Rectal smooth muscle tissue (tissue), 1 donor: ENCODE measurements at regions not wholly inside any gene's neighbourhood (a gene's known extent, or its start where the extent isn't known, plus 50 kb on each side); places are given as distances from the start of the nearest gene placed in this dataset.
A peak's percentile ranks its signal among the peaks of the same experiment; 100 is the strongest.

Source experiments
- H3K27ac ChIP-seq: one replicate; pipeline ENCODE4 v1.7.0; 2013; ENCODE audit warnings: low read depth, low read length, inconsistent platforms
- H3K27me3 ChIP-seq: one replicate; pipeline ENCODE4 v1.7.0; 2013; ENCODE audit warnings: low read length; ENCODE audit not compliant: control insufficient read depth, insufficient read depth
- H3K36me3 ChIP-seq: one replicate; pipeline ENCODE4 v1.7.0; 2013; ENCODE audit warnings: low read length; ENCODE audit not compliant: control insufficient read depth, insufficient read depth
- H3K4me1 ChIP-seq: one replicate; pipeline ENCODE4 v1.7.0; 2013; ENCODE audit warnings: low read length; ENCODE audit not compliant: control insufficient read depth, insufficient read depth
- H3K4me3 ChIP-seq: one replicate; pipeline ENCODE4 v1.7.0; 2013; ENCODE audit warnings: low read length
- H3K9ac ChIP-seq: one replicate; pipeline ENCODE4 v1.7.0; 2013; ENCODE audit warnings: low read length

DNA sequence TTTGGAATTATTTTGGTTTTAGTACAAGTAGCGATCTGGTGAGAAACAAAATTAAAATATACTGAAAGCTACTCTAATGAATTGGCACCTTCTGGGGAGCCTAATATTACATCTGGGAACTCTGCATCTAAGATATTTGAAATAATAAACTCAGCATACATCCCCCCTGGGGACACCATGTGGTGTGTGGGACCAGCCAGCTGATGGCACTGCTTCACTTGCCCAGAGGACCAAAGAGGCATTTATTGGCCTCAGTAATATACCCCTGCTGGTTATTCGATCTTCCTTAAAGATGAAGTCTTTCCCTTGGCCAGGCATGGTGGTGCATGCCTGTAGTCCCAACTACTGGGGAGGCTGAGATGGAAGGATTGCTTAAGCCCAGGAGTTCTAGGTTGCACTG lies 195.1 kb upstream of the AUTS2 start:
- Histone ChIP-seq H3K4me3 (no peak overlapping the region), H3K4me1 (no peaks in the 10 kb centered on the region), H3K36me3 (no peaks in the 10 kb centered on the region), H3K27me3 (no peaks in the 10 kb centered on the region), H3K27ac (no peak overlapping the region), H3K9ac (no peak overlapping the region)

DNA sequence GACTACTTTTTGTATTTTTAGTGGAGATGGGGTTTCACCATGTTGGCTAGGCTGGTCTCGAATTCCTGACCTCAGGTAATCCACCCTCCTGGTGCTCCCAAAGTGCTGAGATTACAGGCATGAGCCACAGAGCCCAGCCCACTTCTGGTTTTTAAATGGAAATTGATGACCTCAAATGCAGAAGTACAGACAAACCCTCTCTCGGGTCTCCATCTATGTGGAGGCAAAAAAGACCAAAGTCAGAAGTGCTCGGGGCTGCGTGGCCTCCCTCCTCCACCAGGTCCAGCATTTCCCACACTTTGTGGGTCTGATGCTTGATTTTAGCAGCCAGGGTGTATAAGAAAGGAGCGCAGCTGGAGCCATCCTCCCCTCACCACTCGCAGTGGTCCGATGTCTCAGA lies 187.3 kb upstream of the AUTS2 start:
- Histone ChIP-seq H3K36me3 (no peaks in the 10 kb centered on the region), H3K27me3 (no peaks in the 10 kb centered on the region)

DNA sequence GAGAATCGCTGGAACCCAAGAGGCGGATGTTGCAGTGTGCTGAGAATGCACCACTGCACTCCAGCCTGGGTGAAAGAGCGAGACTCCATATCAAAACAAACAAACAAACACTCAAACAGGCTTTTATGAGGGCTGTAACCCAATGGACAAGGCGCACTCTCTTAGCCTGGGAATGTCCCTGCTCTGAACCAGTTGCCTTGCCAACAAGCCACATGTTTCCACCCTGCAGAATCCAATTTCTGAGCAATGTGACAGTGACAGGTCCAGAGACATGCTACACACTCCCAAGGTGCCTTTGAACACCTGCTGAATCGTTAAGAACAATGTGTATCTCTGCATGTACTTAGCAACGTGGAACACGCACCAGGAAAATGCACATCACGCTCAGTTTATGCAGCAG lies 186.8 kb upstream of the AUTS2 start:
- Histone ChIP-seq H3K9ac (no peak overlapping the region), H3K4me1 (no peaks in the 10 kb centered on the region), H3K27ac (no peak overlapping the region), H3K4me3 (no peak overlapping the region), H3K27me3 (no peaks in the 10 kb centered on the region), H3K36me3 (no peaks in the 10 kb centered on the region)

More for the DNA sequence above, 187.3 kb upstream of the AUTS2 start:
- H3K9ac ChIP-seq, result no peak overlapping the region
- no peaks in the 10 kb centered on the region for H3K4me1 ChIP-seq
- no peak overlapping the region for H3K4me3 ChIP-seq
- no peak overlapping the region for H3K27ac ChIP-seq

DNA sequence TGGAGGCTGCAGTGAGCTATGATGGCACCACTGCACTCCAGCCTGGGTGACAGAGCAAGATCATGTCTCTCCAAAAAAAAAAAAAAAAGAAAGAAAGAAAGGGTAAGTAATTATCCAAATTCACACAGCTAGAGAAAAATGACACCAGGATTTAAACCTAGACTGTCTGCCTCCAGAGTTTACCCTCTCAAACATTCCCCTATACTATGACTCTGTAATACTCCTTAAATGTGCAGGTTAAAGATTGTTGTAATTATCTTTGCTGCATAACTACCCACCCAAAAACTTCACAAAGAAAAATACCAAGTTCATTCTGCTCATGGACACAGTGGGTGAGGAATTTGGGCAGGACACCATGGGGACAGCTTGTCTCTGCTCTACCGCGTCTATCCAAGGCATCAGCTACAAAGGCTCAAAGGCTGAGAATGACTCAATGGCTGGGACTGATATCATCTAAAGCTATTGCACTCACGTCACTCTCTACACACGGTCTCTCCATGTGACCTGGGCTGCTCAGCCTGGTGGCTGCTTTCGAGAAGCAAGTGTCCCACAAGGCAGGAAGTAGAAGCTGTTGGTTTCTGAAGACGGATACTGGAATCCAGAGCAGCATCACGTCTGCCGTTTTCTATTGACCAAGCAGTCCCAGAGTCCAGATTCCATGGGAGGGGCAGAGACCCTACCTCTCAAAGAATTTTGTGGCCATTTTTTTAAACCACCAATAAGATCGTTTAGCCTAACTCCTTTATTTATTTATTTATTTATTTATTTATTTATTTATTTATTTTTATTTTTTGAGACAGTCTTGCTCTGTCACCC lies 185.7 kb upstream of the AUTS2 start:
- Histone ChIP-seq H3K36me3 (no peaks in the 10 kb centered on the region), H3K4me3 (no peak overlapping the region), H3K4me1 (no peaks in the 10 kb centered on the region), H3K27me3 (no peaks in the 10 kb centered on the region), H3K9ac (no peak overlapping the region), H3K27ac (no peak overlapping the region)

DNA sequence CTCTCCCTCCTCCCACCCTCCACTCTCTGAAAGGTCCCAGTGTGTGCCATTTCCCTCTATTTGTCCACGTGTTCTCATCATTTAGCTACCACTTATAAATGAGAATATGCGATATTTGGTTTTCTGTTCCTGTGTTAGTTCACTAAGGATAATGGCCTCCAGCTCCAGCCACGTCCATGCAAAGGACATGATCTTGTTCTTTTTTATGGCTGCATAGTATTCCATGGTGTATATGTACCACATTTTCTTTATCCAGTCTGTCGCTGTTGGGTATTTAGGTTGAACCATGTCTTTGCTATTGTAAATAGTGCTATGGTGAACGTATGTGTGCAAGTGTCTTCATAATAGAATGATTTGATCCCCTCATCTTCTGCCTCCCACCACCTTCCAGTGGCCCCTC lies 183.7 kb upstream of the AUTS2 start:
- Histone ChIP-seq H3K4me3 (no peak overlapping the region), H3K36me3 (no peaks in the 10 kb centered on the region), H3K9ac (no peak overlapping the region), H3K27ac (no peak overlapping the region), H3K27me3 (no peaks in the 10 kb centered on the region), H3K4me1 (no peaks in the 10 kb centered on the region)

DNA sequence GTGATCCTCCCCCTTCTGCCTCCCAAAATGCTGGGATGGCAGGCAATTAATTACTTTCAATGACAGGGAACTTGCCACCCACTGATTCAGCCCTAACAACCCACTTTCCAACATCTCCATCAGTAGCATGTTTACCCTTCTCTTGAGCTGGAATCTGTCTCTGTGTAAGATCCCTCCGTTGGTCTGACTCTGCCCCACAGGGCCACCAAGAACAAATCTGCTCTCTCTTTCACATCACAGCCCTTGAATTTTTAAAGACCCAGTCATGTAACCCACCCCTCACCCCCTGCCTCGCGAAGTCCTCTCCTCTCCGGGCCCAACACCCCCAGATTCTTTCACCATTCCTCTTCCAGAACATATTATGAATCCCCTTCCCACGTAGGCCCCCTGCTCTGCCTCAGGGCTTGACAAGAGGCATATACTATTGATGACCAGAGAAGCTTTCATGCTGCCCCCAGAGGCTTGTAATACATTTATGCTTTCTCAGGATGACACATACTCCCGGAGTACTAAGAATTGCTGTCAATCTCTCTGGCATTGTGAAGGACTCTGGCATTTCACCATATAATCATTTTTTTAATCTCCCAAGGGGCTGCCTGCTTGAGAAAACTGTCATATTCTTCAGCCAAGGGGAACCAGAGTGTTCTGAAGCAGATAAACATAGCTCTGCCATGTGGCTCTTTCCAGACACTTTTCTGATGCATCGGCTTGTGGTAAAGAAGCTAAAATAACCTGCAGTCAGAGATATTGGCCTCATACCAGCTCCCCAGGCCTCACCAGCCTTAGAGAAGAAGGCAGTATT lies 179.2 kb upstream of the AUTS2 start:
- H3K27ac ChIP-seq, result no peak overlapping the region
- no peak overlapping the region for H3K4me3 ChIP-seq
- H3K36me3 ChIP-seq, result no peaks in the 10 kb centered on the region
- H3K9ac ChIP-seq, result no peak overlapping the region
- no peaks in the 10 kb centered on the region for H3K27me3 ChIP-seq
- H3K4me1 ChIP-seq, result no peaks in the 10 kb centered on the region

DNA sequence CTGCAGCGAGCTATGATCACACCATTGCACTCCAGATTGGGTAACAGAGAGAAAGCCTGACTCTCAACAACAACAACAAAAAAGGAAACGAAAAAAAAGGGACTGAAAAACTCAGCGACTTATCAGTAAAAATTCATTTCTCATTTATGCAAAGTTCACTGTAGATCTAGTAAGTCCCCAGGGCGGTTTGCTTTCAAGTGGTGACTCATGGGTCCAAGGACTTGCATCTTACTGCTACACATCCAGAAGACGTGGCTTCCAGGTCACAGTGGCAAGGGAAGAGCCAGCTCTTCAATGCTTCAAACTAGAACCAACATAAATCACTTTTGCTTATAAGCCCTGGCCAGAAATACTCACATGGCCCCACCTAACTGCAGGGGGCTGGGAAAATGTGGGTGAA lies 178.3 kb upstream of the AUTS2 start:
- no peak overlapping the region for H3K27ac ChIP-seq
- H3K27me3 ChIP-seq, result no peaks in the 10 kb centered on the region
- no peaks in the 10 kb centered on the region for H3K4me1 ChIP-seq
- no peak overlapping the region for H3K9ac ChIP-seq
- H3K4me3 ChIP-seq, result no peak overlapping the region
- no peaks in the 10 kb centered on the region for H3K36me3 ChIP-seq

DNA sequence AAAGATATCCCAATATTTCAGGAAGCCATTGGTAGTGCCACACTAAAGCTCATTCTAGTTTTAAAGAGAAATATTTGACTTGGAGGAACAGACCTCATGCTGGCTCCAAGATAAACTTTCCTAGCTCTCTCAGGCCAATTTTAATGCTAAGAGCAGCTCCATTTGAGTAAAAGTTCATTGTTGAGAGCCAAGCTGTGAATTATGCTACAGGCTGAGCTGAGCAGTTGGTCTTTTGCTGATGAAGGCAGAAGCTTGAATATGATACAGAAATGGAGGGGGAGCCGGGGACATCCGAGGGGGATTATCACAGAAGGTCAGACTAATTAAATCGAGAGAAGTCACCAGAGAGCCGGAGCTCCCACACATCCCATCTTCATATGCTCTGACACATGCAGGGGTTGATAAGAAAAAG lies 175.7 kb upstream of the AUTS2 start:
- H3K4me3 ChIP-seq, result no peak overlapping the region
- H3K27ac ChIP-seq, result no peak overlapping the region
- H3K27me3 ChIP-seq, result no peaks in the 10 kb centered on the region
- H3K9ac ChIP-seq, result no peak overlapping the region
- H3K4me1 ChIP-seq, result no peaks in the 10 kb centered on the region
- H3K36me3 ChIP-seq, result no peaks in the 10 kb centered on the region

DNA sequence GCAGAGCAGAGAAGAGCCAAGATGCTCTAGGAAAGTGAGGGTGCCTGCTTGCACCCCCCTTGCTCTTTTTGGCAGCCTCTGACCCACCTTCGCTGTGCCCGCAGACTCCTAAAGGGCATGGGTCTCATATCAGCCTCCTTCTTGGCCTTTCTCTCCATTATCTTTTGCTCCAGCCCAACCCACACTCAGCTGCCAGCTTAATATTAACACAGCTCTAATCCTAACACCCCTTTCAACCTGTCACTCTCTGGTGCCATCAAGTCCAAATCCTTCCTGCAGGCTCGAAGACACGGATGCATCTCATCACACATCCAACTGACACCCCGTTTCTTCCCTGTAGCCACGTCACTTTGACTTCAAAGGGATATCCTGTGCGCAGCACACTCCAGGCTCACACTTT lies 171.6 kb upstream of the AUTS2 start:
- no peak overlapping the region for H3K27ac ChIP-seq
- no peaks in the 10 kb centered on the region for H3K27me3 ChIP-seq
- H3K9ac ChIP-seq, result no peak overlapping the region
- H3K4me3 ChIP-seq, result no peak overlapping the region
- H3K36me3 ChIP-seq, result no peaks in the 10 kb centered on the region
- peaks cover 9% of the 10 kb centered on the region for H3K4me1 ChIP-seq

DNA sequence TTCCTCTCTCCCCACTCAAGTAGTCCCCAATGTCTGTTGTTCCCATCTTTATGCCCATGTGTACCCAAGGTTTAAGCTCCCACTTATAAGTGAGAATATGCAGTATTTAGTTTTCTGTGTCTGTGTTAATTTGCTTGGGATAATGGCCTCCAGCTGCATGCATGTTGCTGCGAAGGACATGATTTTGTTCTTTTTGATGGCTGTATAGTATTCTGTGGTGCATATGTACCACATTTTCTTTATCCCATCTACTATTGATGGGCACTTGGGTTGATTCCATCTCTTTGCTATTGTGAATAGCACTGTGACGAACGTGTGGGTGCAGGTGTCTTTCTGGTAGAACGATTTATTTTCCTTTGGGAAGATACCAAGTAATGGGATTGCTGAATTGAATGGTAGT lies 170.2 kb upstream of the AUTS2 start:
- Histone ChIP-seq H3K4me1 (peaks cover 9% of the 10 kb centered on the region), H3K27me3 (no peaks in the 10 kb centered on the region), H3K4me3 (no peak overlapping the region), H3K27ac (no peak overlapping the region), H3K9ac (no peak overlapping the region), H3K36me3 (no peaks in the 10 kb centered on the region)

DNA sequence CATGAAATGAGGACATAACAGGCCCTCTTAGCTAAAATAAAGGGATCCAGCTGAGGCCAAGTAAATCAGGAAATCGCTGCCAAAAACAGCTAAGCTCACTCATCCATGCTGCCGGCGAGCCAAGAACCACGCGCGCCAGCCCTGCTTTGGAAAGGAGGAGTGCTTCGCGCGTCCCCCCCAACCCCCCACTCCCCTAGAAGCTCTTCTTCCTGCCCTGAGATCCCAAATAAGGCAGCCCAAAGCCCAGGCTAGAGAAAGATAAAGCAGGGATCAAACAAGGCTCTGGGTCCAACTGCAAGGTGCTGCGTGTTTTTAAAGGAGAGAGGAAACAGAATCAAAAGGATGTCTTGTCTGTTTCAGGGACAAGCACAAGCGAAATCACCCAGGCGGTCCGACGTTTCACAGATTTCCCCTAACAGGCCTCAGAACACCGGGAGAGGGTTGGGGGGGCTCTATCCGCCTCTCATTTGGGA lies 168.3 kb upstream of the AUTS2 start:
- Histone ChIP-seq H3K4me3 (no peak overlapping the region), H3K36me3 (no peaks in the 10 kb centered on the region), H3K9ac (no peak overlapping the region), H3K4me1 (peaks cover 9% of the 10 kb centered on the region), H3K27ac (peak overlapping the region; percentile 6), H3K27me3 (no peaks in the 10 kb centered on the region)

DNA sequence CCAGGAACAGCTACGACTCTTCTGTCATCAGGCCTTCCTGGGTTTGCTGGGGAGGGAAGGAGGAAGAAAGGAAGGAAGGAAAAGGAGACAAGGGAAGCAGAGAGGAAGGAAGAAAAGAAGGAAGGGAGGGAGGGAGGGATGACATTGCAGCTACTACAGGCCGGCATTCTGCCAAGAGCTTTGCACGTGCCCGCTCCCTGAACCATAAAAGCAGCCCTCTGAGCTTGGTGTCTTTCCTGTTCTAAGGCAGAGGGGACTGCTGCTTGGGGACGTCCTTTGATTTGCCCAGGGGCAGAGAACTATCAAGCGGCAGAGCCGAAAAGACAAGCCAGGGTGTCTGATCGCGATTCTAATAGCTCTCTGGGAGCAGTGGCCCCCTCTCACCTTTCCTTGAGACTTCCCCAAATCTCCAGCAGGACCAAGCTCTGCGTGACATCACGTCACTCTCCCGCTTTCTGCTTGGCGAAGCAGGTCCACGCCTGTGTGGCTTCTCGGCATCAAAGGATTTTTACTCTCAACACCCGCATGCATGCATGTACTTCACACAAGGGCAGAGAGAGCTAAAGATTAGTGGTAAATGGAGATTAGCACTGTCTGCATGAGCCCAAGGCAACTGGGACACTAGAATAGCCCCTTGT lies 167.8 kb upstream of the AUTS2 start:
- Histone ChIP-seq H3K27ac (peak overlapping the region; percentile 6), H3K4me1 (peaks cover 9% of the 10 kb centered on the region), H3K9ac (no peak overlapping the region), H3K4me3 (no peak overlapping the region), H3K36me3 (no peaks in the 10 kb centered on the region), H3K27me3 (no peaks in the 10 kb centered on the region)
